HFFc6 (cell line): ENCODE measurements at regions not wholly inside any gene's neighbourhood (a gene's known extent, or its start where the extent isn't known, plus 50 kb on each side); places are given as distances from the start of the nearest gene placed in this dataset.

Source experiments
- DNase-seq: peaks from one replicate; pipeline ENCODE4 v3.0.0-alpha.2; 2018
- H3K27ac Mint-ChIP-seq: 2 replicates; pipeline ENCODE4 v1.8.0; 2020; ENCODE audit warnings: mild to moderate bottlenecking, mixed read lengths
- H3K27me3 Mint-ChIP-seq: 2 replicates; pipeline ENCODE4 v1.8.0; 2021; ENCODE audit warnings: mild to moderate bottlenecking, moderate library complexity, mixed read lengths; ENCODE audit not compliant: insufficient read depth
- H3K36me3 Mint-ChIP-seq: 2 replicates; pipeline ENCODE4 v1.8.0; 2021; ENCODE audit warnings: low read depth, mixed read lengths
- H3K4me1 Mint-ChIP-seq: 2 replicates; pipeline ENCODE4 v1.8.0; 2020; ENCODE audit warnings: low read depth, mixed read lengths
- H3K4me3 Mint-ChIP-seq: 2 replicates; pipeline ENCODE4 v1.8.0; 2020; ENCODE audit warnings: mild to moderate bottlenecking, moderate library complexity, mixed read lengths
- H3K9me3 Mint-ChIP-seq: 2 replicates; pipeline ENCODE4 v1.8.0; 2020; ENCODE audit warnings: mild to moderate bottlenecking, mixed read lengths
- CTCF ChIP-seq: fragments of 200-600 bp; sonication (generic); IDR thresholded peaks from 2 replicates; pipeline ENCODE4 v1.5.0; 2021; ENCODE audit warnings: antibody characterized with exemption, mild to moderate bottlenecking

DNA sequence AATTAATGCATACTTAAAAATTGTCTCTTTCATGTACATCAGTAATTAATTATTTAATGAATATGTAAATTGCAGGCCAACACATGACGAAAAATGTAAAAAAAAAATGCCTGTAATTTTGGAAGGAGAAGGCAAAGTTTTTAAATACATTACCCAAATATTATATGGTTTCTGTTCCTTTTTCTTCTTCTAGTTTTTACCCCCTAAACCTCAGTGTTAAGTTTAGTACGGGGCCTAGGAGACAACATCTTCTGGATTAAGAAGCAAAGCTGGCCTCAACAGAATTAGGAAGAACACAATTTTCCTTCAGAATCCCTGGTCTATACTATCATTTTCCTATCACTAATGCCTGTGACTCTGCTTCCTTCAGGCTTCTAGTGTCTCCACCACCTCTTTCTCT lies 459.3 kb upstream of the NRP1 start:
- TF ChIP-seq CTCF = no peak
- Mint-ChIP-seq H3K4me1 (no peaks in the 10 kb centered on the region; the same call in 1 of the 2 replicates), H3K27ac (no peak overlapping the region), H3K9me3 (no peaks in the 10 kb centered on the region), H3K36me3 (no peaks in the 10 kb centered on the region), H3K4me3 (no peak overlapping the region), H3K27me3 (peaks cover 9% of the 10 kb centered on the region)
- no peak for DNase-seq

GRCh38 chr10:33791272-33791660 lies 456.8 kb upstream of the NRP1 start:
- Mint-ChIP-seq H3K9me3 (no peaks in the 10 kb centered on the region), H3K36me3 (no peaks in the 10 kb centered on the region), H3K27ac (no peak overlapping the region), H3K4me3 (no peak overlapping the region), H3K4me1 (no peaks in the 10 kb centered on the region), H3K27me3 (peaks cover 3% of the 10 kb centered on the region)
- DNase-seq = no peak
- no peak for TF ChIP-seq CTCF

DNA sequence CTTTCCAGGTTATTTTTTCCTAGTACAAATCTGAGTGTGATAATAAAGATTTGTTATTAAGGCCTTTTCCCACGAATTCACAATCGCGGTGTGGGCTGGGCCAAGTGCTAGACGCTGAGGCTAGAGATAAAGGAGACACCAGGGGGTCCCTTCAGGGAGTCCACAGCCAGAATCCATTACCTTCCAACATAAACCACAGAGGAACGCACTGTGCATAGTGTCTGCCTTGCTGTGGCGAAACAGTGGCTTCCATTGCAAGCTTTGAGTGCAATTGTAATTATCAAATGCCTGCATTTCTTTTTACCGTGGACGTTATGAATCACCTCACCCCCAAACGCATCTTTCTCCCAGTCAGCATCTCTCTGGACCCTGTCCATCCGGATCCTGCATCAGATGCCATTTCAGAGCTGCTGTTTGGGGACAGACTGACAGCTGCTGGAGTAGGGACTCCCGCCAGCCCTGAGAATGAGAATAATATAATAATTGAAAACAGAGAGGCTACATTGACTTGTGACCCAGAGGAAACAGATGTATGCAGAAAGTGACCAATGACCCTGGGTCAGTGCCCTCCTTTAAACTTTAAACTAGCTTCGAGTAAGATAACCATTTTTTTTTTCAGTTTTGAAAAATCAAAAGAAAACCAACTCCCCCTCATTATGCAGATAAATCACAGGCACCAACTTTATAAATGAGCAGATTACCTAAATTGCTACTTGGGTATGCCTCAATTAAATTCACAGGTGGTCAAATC lies 456.2 kb upstream of the NRP1 start:
- DNase-seq = no peak
- no peaks in the 10 kb centered on the region for H3K4me1 Mint-ChIP-seq
- H3K27me3 Mint-ChIP-seq = peaks cover 3% of the 10 kb centered on the region
- no peak for TF ChIP-seq CTCF
- H3K36me3 Mint-ChIP-seq = no peaks in the 10 kb centered on the region
- no peak overlapping the region for H3K4me3 Mint-ChIP-seq
- no peaks in the 10 kb centered on the region for H3K9me3 Mint-ChIP-seq
- no peak overlapping the region for H3K27ac Mint-ChIP-seq

DNA sequence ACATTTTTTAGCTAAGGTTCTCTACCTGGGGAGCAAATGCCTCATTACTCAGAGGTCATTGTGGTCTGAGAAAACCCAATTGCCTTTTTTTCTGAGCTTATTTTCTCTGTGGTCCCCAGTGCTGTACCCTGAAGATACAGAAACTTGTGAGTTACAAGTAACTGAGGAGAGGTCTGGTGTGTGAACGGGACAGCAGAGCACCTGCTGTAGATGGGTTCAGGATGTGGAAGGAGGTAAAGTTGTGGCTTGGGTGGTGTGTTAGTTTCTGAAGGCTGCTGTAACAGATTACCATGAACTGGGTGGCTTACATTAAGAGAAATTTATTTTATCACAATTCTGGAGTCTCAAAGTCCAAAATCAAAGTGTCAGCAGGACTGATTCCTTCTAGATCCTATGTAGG lies 449.1 kb upstream of the NRP1 start:
- no peaks in the 10 kb centered on the region for H3K9me3 Mint-ChIP-seq
- H3K27ac Mint-ChIP-seq = no peak overlapping the region
- H3K4me3 Mint-ChIP-seq = no peak overlapping the region
- TF ChIP-seq CTCF = no peak
- H3K27me3 Mint-ChIP-seq = no peaks in the 10 kb centered on the region
- H3K36me3 Mint-ChIP-seq = no peaks in the 10 kb centered on the region
- DNase-seq = no peak
- no peaks in the 10 kb centered on the region for H3K4me1 Mint-ChIP-seq

GRCh38 chr10:33783078-33783477 lies 448.6 kb upstream of the NRP1 start:
- Mint-ChIP-seq H3K27ac (no peak overlapping the region), H3K27me3 (peaks cover 4% of the 10 kb centered on the region; the same call in 1 of the 2 replicates), H3K4me1 (no peaks in the 10 kb centered on the region), H3K9me3 (no peaks in the 10 kb centered on the region), H3K36me3 (no peaks in the 10 kb centered on the region), H3K4me3 (no peak overlapping the region)
- no peak for DNase-seq
- TF ChIP-seq CTCF = no peak
